ENCODE measurements at regions not wholly inside any gene's neighbourhood (a gene's known extent, or its start where the extent isn't known, plus 50 kb on each side); places are given as distances from the start of the nearest gene placed in this dataset.
"Not testable (repeated sequence)": the region's sequence is repeated elsewhere in the genome, so short reads cannot be mapped to it uniquely, and the experiment has no call there.

- no peak for DNase-seq (ENCODE audit: low spot score)
Observed at GRCh38 chr5:136466041-136466415, 100.7 kb upstream of the TRPC7 start.

GRCh38 chr5:136458481-136458880 lies 93.1 kb upstream of the TRPC7 start:
- DNase-seq (ENCODE audit: low spot score), result no peak

GRCh38 chr5:136457390-136458013 lies 92.2 kb upstream of the TRPC7 start:
- no peak for DNase-seq (ENCODE audit: low spot score)

GRCh38 chr5:136455409-136455808 lies 90.1 kb upstream of the TRPC7 start:
- DNase-seq (ENCODE audit: low spot score), result no peak

- DNase-seq (ENCODE audit: low spot score), result no peak
Observed at GRCh38 chr5:136453986-136454758, 88.8 kb upstream of the TRPC7 start.

GRCh38 chr5:136453199-136453598 lies 87.9 kb upstream of the TRPC7 start:
- no peak for DNase-seq (ENCODE audit: low spot score)

GRCh38 chr5:136447576-136447975 lies 82.2 kb upstream of the TRPC7 start:
- not testable (repeated sequence) for DNase-seq (ENCODE audit: low spot score)

- no peak for DNase-seq (ENCODE audit: low spot score)
Observed at GRCh38 chr5:136446565-136446964, 81.2 kb upstream of the TRPC7 start.

- DNase-seq (ENCODE audit: low spot score), result not testable (repeated sequence)
Observed at GRCh38 chr5:136444099-136444498, 78.8 kb upstream of the TRPC7 start.

- no peak for DNase-seq (ENCODE audit: low spot score)
Observed at GRCh38 chr5:136439367-136439766, 74.0 kb upstream of the TRPC7 start.

GRCh38 chr5:136435946-136436543 lies 70.7 kb upstream of the TRPC7 start:
- DNase-seq (ENCODE audit: low spot score), result no peak

GRCh38 chr5:136434795-136435194 lies 69.5 kb upstream of the TRPC7 start:
- DNase-seq (ENCODE audit: low spot score), result no peak

GRCh38 chr5:136432705-136433104 lies 67.4 kb upstream of the TRPC7 start:
- no peak for DNase-seq (ENCODE audit: low spot score)

GRCh38 chr5:136430081-136430480 lies 64.7 kb upstream of the TRPC7 start:
- DNase-seq (ENCODE audit: low spot score), result no peak

- no peak for DNase-seq (ENCODE audit: low spot score)
Observed at GRCh38 chr5:136427426-136427825, 62.1 kb upstream of the TRPC7 start.

GRCh38 chr5:136425921-136426320 lies 60.6 kb upstream of the TRPC7 start:
- no peak for DNase-seq (ENCODE audit: low spot score)

GRCh38 chr5:136424835-136425584 lies 59.7 kb upstream of the TRPC7 start:
- DNase-seq (ENCODE audit: low spot score), result peak; percentile 50

GRCh38 chr5:136423944-136424606 lies 58.7 kb upstream of the TRPC7 start:
- DNase-seq (ENCODE audit: low spot score), result no peak

GRCh38 chr5:136420168-136420898 lies 55.0 kb upstream of the TRPC7 start:
- no peak for DNase-seq (ENCODE audit: low spot score)

- DNase-seq (ENCODE audit: low spot score), result no peak
Observed at GRCh38 chr5:136418301-136418700, 53.0 kb upstream of the TRPC7 start.
